ENCODE measurements at regions not wholly inside any gene's neighbourhood (a gene's known extent, or its start where the extent isn't known, plus 50 kb on each side); places are given as distances from the start of the nearest gene placed in this dataset.

GRCh38 chr10:4557469-4557868, 268.5 kb upstream of the AKR1E2 start:
- Mint-ChIP-seq H3K4me1 (ENCODE audit: low read depth) (no peaks in the 10 kb centered on the region), H3K27me3 (ENCODE audit: low read depth) (no peaks in the 10 kb centered on the region), H3K4me3 (ENCODE audit: unreplicated experiment) (no peak overlapping the region), H3K27ac (ENCODE audit: unreplicated experiment) (no peak overlapping the region), H3K9me3 (ENCODE audit: low read depth) (peaks cover 14% of the 10 kb centered on the region), H3K36me3 (ENCODE audit: low read depth) (peaks cover 5% of the 10 kb centered on the region)
- no peak for TF ChIP-seq CTCF (IDR thresholded peaks at IDR 0.05)
- DNase-seq (ENCODE audit: low spot score) = peak; percentile 78

GRCh38 chr10:4556527-4556926, 269.5 kb upstream of the AKR1E2 start:
- no peaks in the 10 kb centered on the region for H3K27me3 Mint-ChIP-seq (ENCODE audit: low read depth)

GRCh38 chr10:4555920-4556319, 270.1 kb upstream of the AKR1E2 start:
- Mint-ChIP-seq H3K27me3 (ENCODE audit: low read depth) (no peaks in the 10 kb centered on the region), H3K36me3 (ENCODE audit: low read depth) (peaks cover 2% of the 10 kb centered on the region), H3K27ac (ENCODE audit: unreplicated experiment) (no peak overlapping the region), H3K4me1 (ENCODE audit: low read depth) (no peaks in the 10 kb centered on the region), H3K9me3 (ENCODE audit: low read depth) (peaks cover 13% of the 10 kb centered on the region), H3K4me3 (ENCODE audit: unreplicated experiment) (no peak overlapping the region)
- no peak for TF ChIP-seq CTCF (IDR thresholded peaks at IDR 0.05)
- DNase-seq (ENCODE audit: low spot score) = no peak

More at GRCh38 chr10:4556527-4556926, 269.5 kb upstream of the AKR1E2 start:
- H3K36me3 Mint-ChIP-seq (ENCODE audit: low read depth) = peaks cover 2% of the 10 kb centered on the region
- H3K4me1 Mint-ChIP-seq (ENCODE audit: low read depth) = no peaks in the 10 kb centered on the region
- H3K4me3 Mint-ChIP-seq (ENCODE audit: unreplicated experiment) = no peak overlapping the region
- peaks cover 14% of the 10 kb centered on the region for H3K9me3 Mint-ChIP-seq (ENCODE audit: low read depth)
- H3K27ac Mint-ChIP-seq (ENCODE audit: unreplicated experiment) = no peak overlapping the region
- DNase-seq (ENCODE audit: low spot score) = no peak
- TF ChIP-seq CTCF (IDR thresholded peaks at IDR 0.05) = no peak

- H3K4me3 Mint-ChIP-seq (ENCODE audit: unreplicated experiment) = no peak overlapping the region
- TF ChIP-seq CTCF (IDR thresholded peaks at IDR 0.05) = no peak
- DNase-seq (ENCODE audit: low spot score) = no peak
- H3K9me3 Mint-ChIP-seq (ENCODE audit: low read depth) = no peaks in the 10 kb centered on the region
- H3K36me3 Mint-ChIP-seq (ENCODE audit: low read depth) = no peaks in the 10 kb centered on the region
- H3K4me1 Mint-ChIP-seq (ENCODE audit: low read depth) = peaks cover 8% of the 10 kb centered on the region
- H3K27ac Mint-ChIP-seq (ENCODE audit: unreplicated experiment) = no peak overlapping the region
- no peaks in the 10 kb centered on the region for H3K27me3 Mint-ChIP-seq (ENCODE audit: low read depth)
Observed at GRCh38 chr10:4549139-4549653, 276.8 kb upstream of the AKR1E2 start.

GRCh38 chr10:4546931-4547330, 279.1 kb upstream of the AKR1E2 start:
- no peaks in the 10 kb centered on the region for H3K36me3 Mint-ChIP-seq (ENCODE audit: low read depth)
- H3K27me3 Mint-ChIP-seq (ENCODE audit: low read depth) = no peaks in the 10 kb centered on the region
- H3K9me3 Mint-ChIP-seq (ENCODE audit: low read depth) = no peaks in the 10 kb centered on the region
- DNase-seq (ENCODE audit: low spot score) = no peak
- peaks cover 9% of the 10 kb centered on the region for H3K4me1 Mint-ChIP-seq (ENCODE audit: low read depth)
- peak overlapping the region; percentile 4 for H3K27ac Mint-ChIP-seq (ENCODE audit: unreplicated experiment)
- no peak overlapping the region for H3K4me3 Mint-ChIP-seq (ENCODE audit: unreplicated experiment)
- TF ChIP-seq CTCF (IDR thresholded peaks at IDR 0.05) = no peak

Measured in chondrocyte (in vitro differentiated cells).